ENCODE measurements at regions not wholly inside any gene's neighbourhood (a gene's known extent, or its start where the extent isn't known, plus 50 kb on each side); places are given as distances from the start of the nearest gene placed in this dataset.

DNA sequence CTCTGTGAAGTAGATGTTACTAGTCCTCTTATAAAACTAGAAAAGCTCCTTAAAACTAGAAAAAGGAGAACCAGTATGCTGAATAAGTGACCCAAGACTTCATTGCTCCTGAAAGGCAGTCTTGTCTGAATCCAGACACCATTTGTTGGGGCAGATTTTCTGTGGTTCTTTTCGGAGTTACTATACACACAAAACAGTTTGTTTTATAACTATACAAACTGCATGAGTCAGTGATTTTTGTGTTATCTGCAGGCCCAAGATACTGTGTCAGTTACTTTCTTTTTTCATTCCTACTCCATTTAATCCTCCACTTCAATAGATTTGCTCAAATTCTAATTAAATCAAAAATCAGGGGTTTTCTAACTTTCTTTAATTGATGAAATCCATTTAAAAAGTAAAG, 244.6 kb downstream of the ARPP21 start:
- POLR2A ChIA-PET = no interaction called here
- dilution Hi-C loops (cut with MboI; ENCODE audit: extremely low pct_ligation_motif_present, low sequenced_read_pairs) (no loop called here), intact Hi-C loops (cut with micrococcal nuclease) (no loop called here)
- H3K9me1 ChIP-seq (replicated peaks; ENCODE audit: control insufficient read depth, extremely low read depth, insufficient read depth, low read length) = no peaks in the 10 kb centered on the region
- TF ChIP-seq, protein P1, sequence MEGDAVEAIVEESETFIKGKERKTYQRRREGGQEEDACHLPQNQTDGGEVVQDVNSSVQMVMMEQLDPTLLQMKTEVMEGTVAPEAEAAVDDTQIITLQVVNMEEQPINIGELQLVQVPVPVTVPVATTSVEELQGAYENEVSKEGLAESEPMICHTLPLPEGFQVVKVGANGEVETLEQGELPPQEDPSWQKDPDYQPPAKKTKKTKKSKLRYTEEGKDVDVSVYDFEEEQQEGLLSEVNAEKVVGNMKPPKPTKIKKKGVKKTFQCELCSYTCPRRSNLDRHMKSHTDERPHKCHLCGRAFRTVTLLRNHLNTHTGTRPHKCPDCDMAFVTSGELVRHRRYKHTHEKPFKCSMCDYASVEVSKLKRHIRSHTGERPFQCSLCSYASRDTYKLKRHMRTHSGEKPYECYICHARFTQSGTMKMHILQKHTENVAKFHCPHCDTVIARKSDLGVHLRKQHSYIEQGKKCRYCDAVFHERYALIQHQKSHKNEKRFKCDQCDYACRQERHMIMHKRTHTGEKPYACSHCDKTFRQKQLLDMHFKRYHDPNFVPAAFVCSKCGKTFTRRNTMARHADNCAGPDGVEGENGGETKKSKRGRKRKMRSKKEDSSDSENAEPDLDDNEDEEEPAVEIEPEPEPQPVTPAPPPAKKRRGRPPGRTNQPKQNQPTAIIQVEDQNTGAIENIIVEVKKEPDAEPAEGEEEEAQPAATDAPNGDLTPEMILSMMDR (IDR thresholded peaks at IDR 0.05; ENCODE audit: extremely low read depth in 1 of 2, insufficient read depth in 1 of 2, low read depth in 1 of 2, low read length in 2 of 2) = no peak
- TF ChIP-seq FOS (IDR thresholded peaks at IDR 0.05; ENCODE audit: borderline replicate concordance, insufficient read depth, low read length) (no peak), GATA2 (IDR thresholded peaks at IDR 0.05; ENCODE audit: insufficient read depth, insufficient read length, low read depth, low read length) (no peak), MYC (IDR thresholded peaks at IDR 0.05; ENCODE audit: low read depth, low read length) (no peak), POLR2AphosphoS5 (IDR thresholded peaks at IDR 0.05; ENCODE audit: insufficient read depth, low read depth, low read length) (no peak), EZH2 (IDR thresholded peaks at IDR 0.05; ENCODE audit: borderline replicate concordance, low read depth, low read length, severe bottlenecking) (no peak), JUN (IDR thresholded peaks at IDR 0.05; ENCODE audit: borderline replicate concordance, insufficient read depth, insufficient read length, low read depth) (no peak), POLR2A (IDR thresholded peaks at IDR 0.05; ENCODE audit: low read depth, low read length) (no peak)
- TF ChIP-seq, protein P2, sequence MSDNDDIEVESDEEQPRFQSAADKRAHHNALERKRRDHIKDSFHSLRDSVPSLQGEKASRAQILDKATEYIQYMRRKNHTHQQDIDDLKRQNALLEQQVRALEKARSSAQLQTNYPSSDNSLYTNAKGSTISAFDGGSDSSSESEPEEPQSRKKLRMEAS (IDR thresholded peaks at IDR 0.05; ENCODE audit: insufficient read depth, insufficient read length) = no peak
- CTCF ChIA-PET = no interaction called here
- peaks cover 0 to 5% of the 10 kb centered on the region in 2 experiments for H3K27me3 ChIP-seq (ENCODE audit: control insufficient read depth in 2 of 2, insufficient read depth in 2 of 2, low read length in 2 of 2)
- no TSS peak for BruUV-seq (replicated peaks)
- H3K36me3 ChIP-seq (ENCODE audit: control insufficient read depth in 2 of 2, extremely low read depth in 1 of 2, insufficient read depth in 2 of 2, low read length in 2 of 2) = no peaks in the 10 kb centered on the region
- FAIRE-seq (no peak), DNase-seq (ENCODE audit: low read depth, low spot score) (no peak)
- no peaks in the 10 kb centered on the region for H3K9me3 ChIP-seq (replicated peaks; ENCODE audit: control insufficient read depth, insufficient read depth, low read length)
- no peaks in the 10 kb centered on the region for H3K4me1 ChIP-seq (ENCODE audit: control insufficient read depth, extremely low read depth, insufficient read depth, low read length)
- no peaks in the 10 kb centered on the region for H3K79me2 ChIP-seq (ENCODE audit: control insufficient read depth, insufficient read depth, low read length)
- no peaks in the 10 kb centered on the region for H4K20me1 ChIP-seq (replicated peaks; ENCODE audit: control insufficient read depth, extremely low read depth, insufficient read depth, low read length)
- H2AFZ ChIP-seq (ENCODE audit: low read depth, low read length) = no peak overlapping the region
- no peak overlapping the region for H3K4me3 ChIP-seq (replicated peaks in 1 of 3; ENCODE audit: insufficient read depth in 1 of 3, low read depth in 1 of 3, low read length in 3 of 3)
- H3K4me2 ChIP-seq (ENCODE audit: insufficient read depth, low read length) = no peak overlapping the region
- H3K9ac ChIP-seq (replicated peaks; ENCODE audit: extremely low read depth, insufficient read depth, low read length) = no peak overlapping the region
- H3K27ac ChIP-seq (ENCODE audit: insufficient read depth, low read depth, low read length) = no peak overlapping the region
